CD14-positive monocyte (primary cell): ENCODE measurements at regions not wholly inside any gene's neighbourhood (a gene's known extent, or its start where the extent isn't known, plus 50 kb on each side); places are given as distances from the start of the nearest gene placed in this dataset.

ENCODE experiments used
- DNase-seq, 3 donors: peaks; one replicate each; pipeline ENCODE4 v3.0.0-alpha.2; 2011 to 2022
- H2AFZ ChIP-seq: 2 replicates; pipeline ENCODE4 v1.6.0; 2012; ENCODE audit warnings: mild to moderate bottlenecking, low read depth, low read length, inconsistent platforms; ENCODE audit not compliant: insufficient read depth, poor library complexity, severe bottlenecking
- H3K27ac ChIP-seq, 2 donors: 1 replicate in 1 of 2; 2 replicates in 1 of 2; pipeline ENCODE4 v1.5.1; 2012 to 2013; ENCODE audit warnings: low read length in 2 of 2, control low read depth in 1 of 2, inconsistent platforms in 1 of 2, low read depth in 1 of 2, mild to moderate bottlenecking in 1 of 2
- H3K27me3 ChIP-seq, 2 donors: one replicate each; pipeline versions ENCODE4 v1.6.0 to v1.6.1; 2011 to 2013; ENCODE audit warnings: low read length in 2 of 2; ENCODE audit not compliant: control insufficient read depth in 2 of 2, insufficient read depth in 2 of 2
- H3K36me3 ChIP-seq, 2 donors: replicated peaks in 1 of 2; 1 replicate in 1 of 2; 2 replicates in 1 of 2; pipeline versions ENCODE4 v1.5.1 to v1.6.1; 2012 to 2013; ENCODE audit warnings: low read length in 2 of 2, control low read depth in 1 of 2, inconsistent platforms in 1 of 2, mild to moderate bottlenecking in 1 of 2; ENCODE audit not compliant: insufficient read depth in 2 of 2, control insufficient read depth in 1 of 2
- H3K4me1 ChIP-seq, 2 donors: 1 replicate in 1 of 2; 2 replicates in 1 of 2; pipeline versions ENCODE4 v1.5.1 to v1.6.1; 2012 to 2013; ENCODE audit warnings: low read length in 2 of 2, control low read depth in 1 of 2, inconsistent platforms in 1 of 2, mild to moderate bottlenecking in 1 of 2, moderate library complexity in 1 of 2; ENCODE audit not compliant: insufficient read depth in 2 of 2, control insufficient read depth in 1 of 2
- H3K4me2 ChIP-seq: replicated peaks from 2 replicates; pipeline ENCODE3; 2012; ENCODE audit warnings: low read length, moderate library complexity, mild to moderate bottlenecking; ENCODE audit not compliant: poor library complexity, severe bottlenecking; ENCODE audit errors: extremely low read depth
- H3K4me3 ChIP-seq, 3 experiments: fragments of 200-600 bp in 1 of 3; sonication (generic) in 1 of 3; replicated peaks in 1 of 3; 1 replicate in 2 of 3; 2 replicates in 1 of 3; pipeline ENCODE4 v1.5.1; 2011 to 2013; ENCODE audit warnings: low read length in 3 of 3, mild to moderate bottlenecking in 3 of 3, control low read depth in 2 of 3, low read depth in 2 of 3, inconsistent platforms in 1 of 3, moderate library complexity in 1 of 3
- H3K79me2 ChIP-seq: 2 replicates; pipeline ENCODE4 v1.6.0; 2012; ENCODE audit warnings: mild to moderate bottlenecking, control low read depth, inconsistent platforms, low read length, moderate library complexity; ENCODE audit not compliant: insufficient read depth
- H3K9ac ChIP-seq: 2 replicates; pipeline ENCODE4 v1.6.0; 2017; ENCODE audit warnings: low read length, mild to moderate bottlenecking; ENCODE audit not compliant: insufficient read depth, poor library complexity, severe bottlenecking
- H3K9me3 ChIP-seq, 2 donors: replicated peaks in 1 of 2; 1 replicate in 1 of 2; 2 replicates in 1 of 2; pipeline versions ENCODE4 v1.5.1 to v1.6.1; 2012 to 2013; ENCODE audit warnings: low read length in 2 of 2, control low read depth in 1 of 2; ENCODE audit not compliant: control insufficient read depth in 1 of 2, insufficient read depth in 1 of 2
- H4K20me1 ChIP-seq: 2 replicates; pipeline ENCODE4 v1.6.0; 2012; ENCODE audit warnings: mild to moderate bottlenecking, low read length, control low read depth, moderate library complexity; ENCODE audit not compliant: insufficient read depth
- H3K27ac Mint-ChIP-seq, 7 donors: one replicate each; pipeline ENCODE4 v1.8.0; 2020; ENCODE audit warnings: mild to moderate bottlenecking in 7 of 7, mixed read lengths in 7 of 7, moderate library complexity in 6 of 7, inconsistent platforms in 2 of 7
- H3K27me3 Mint-ChIP-seq, 3 donors: one replicate each; pipeline ENCODE4 v1.8.0; 2021 to 2022; ENCODE audit warnings: low read depth in 3 of 3, mild to moderate bottlenecking in 3 of 3, mixed read lengths in 3 of 3, moderate library complexity in 3 of 3, inconsistent platforms in 1 of 3
- H3K36me3 Mint-ChIP-seq, 2 donors: one replicate each; pipeline ENCODE4 v1.8.0; 2020; ENCODE audit warnings: mixed read lengths in 2 of 2, inconsistent platforms in 1 of 2, mild to moderate bottlenecking in 1 of 2
- H3K4me1 Mint-ChIP-seq: one replicate; pipeline ENCODE4 v1.8.0; 2020; ENCODE audit warnings: mild to moderate bottlenecking, mixed read lengths
- H3K4me3 Mint-ChIP-seq, 2 donors: one replicate each; pipeline ENCODE4 v1.8.0; 2020; ENCODE audit warnings: mild to moderate bottlenecking in 2 of 2, mixed read lengths in 2 of 2, moderate library complexity in 1 of 2
- H3K9me3 Mint-ChIP-seq, 7 donors: one replicate each; pipeline ENCODE4 v1.8.0; 2020 to 2022; ENCODE audit warnings: mixed read lengths in 7 of 7, mild to moderate bottlenecking in 6 of 7, moderate library complexity in 6 of 7, inconsistent platforms in 2 of 7
- WGBS: methylation state at CpG from one replicate; pipeline ENCODE4 v1.1.5; 2013; ENCODE audit warnings: missing lambda C conversion rate; ENCODE audit not compliant: insufficient coverage; 5-methylcytosine and 5-hydroxymethylcytosine counted together
- intact Hi-C, 2 donors: fragments of 100-400 bp; cut with micrococcal nuclease; formaldehyde crosslinking; loops; one replicate each; pipeline versions ENCODE4 v1.15.0 to v1.15.1; 2023
- TF ChIP-seq, protein P1 (sequence below): fragments of 200-600 bp; IDR thresholded peaks from one replicate; pipeline ENCODE4 v1.8.0; 2022; ENCODE audit warnings: antibody characterized with exemption, mild to moderate bottlenecking

DNA sequence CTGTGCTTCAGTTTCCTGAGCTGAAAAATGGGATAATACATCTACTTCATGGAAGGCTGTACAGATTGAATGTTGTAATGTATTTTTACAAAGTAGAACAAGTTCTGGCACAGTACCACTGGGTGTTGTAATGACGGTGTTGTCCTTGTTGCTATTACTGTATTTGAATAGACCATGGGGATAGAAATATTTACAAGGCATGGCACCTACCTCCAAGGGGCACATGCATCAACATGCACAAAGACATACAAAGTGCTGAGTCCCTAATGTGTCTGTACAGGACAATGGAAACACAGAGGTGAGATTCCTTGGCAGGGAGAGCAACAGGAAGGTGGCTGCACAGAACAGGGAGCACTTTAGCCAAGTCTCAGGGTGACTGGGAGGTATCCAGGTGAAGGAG, 930.6 kb upstream of the TMEM132C start:
- intact Hi-C loops, result no loop called here
- H2AFZ ChIP-seq, result no peak overlapping the region
- H3K4me2 ChIP-seq, result no peak overlapping the region
- no peaks in the 10 kb centered on the region for H3K4me1 ChIP-seq
- no peaks in the 10 kb centered on the region for H3K27me3 ChIP-seq
- no peak overlapping the region for H3K4me3 ChIP-seq
- no CpG with 5 or more reads among the region's 1 CpG for WGBS
- H3K27me3 Mint-ChIP-seq, result peaks cover 0 to 2% (median 1%) of the 10 kb centered on the region in 3 donors
- no peaks in the 10 kb centered on the region for H4K20me1 ChIP-seq
- no peaks in the 10 kb centered on the region for H3K36me3 Mint-ChIP-seq
- TF ChIP-seq, protein P1, sequence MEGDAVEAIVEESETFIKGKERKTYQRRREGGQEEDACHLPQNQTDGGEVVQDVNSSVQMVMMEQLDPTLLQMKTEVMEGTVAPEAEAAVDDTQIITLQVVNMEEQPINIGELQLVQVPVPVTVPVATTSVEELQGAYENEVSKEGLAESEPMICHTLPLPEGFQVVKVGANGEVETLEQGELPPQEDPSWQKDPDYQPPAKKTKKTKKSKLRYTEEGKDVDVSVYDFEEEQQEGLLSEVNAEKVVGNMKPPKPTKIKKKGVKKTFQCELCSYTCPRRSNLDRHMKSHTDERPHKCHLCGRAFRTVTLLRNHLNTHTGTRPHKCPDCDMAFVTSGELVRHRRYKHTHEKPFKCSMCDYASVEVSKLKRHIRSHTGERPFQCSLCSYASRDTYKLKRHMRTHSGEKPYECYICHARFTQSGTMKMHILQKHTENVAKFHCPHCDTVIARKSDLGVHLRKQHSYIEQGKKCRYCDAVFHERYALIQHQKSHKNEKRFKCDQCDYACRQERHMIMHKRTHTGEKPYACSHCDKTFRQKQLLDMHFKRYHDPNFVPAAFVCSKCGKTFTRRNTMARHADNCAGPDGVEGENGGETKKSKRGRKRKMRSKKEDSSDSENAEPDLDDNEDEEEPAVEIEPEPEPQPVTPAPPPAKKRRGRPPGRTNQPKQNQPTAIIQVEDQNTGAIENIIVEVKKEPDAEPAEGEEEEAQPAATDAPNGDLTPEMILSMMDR, result no peak
- peaks cover 2 to 5% of the 10 kb centered on the region in 2 donors for H3K9me3 ChIP-seq
- no peak overlapping the region for H3K27ac ChIP-seq
- no peak for DNase-seq
- no peaks in the 10 kb centered on the region for H3K4me1 Mint-ChIP-seq
- H3K27ac Mint-ChIP-seq, result no peak overlapping the region
- no peak overlapping the region for H3K4me3 Mint-ChIP-seq
- peaks cover 0 to 6% (median 2%) of the 10 kb centered on the region in 7 donors for H3K9me3 Mint-ChIP-seq
- no peaks in the 10 kb centered on the region for H3K36me3 ChIP-seq
- no peaks in the 10 kb centered on the region for H3K79me2 ChIP-seq
- no peak overlapping the region for H3K9ac ChIP-seq

DNA sequence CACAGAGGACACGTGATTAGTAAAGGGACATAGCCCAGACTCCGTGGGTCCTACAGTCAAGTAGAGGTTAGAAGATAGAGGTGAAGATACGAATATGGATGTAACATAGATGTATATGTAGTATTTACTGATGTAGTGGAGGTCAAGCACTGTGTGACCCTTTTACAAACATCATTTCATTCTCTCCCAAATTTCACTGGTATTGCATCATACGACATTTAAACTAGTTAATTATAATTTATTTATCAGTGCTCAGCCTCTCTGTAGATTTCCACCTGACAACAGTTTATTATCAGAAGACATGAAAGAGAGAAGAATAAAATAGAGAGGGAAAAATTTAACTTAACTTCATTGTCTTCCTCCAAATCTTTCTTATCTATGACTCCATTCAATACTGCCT, 927.9 kb upstream of the TMEM132C start:
- no peak overlapping the region for H3K4me2 ChIP-seq
- TF ChIP-seq, protein P1, result no peak
- intact Hi-C loops, result no loop called here
- no peak overlapping the region for H3K9ac ChIP-seq
- H3K4me3 Mint-ChIP-seq, result no peak overlapping the region
- peaks cover 0 to 9% (median 0%) of the 10 kb centered on the region in 7 donors for H3K9me3 Mint-ChIP-seq
- H3K27ac ChIP-seq, result no peak overlapping the region
- 82% methylated on average over 2 of the region's 4 CpGs for WGBS
- H4K20me1 ChIP-seq, result no peaks in the 10 kb centered on the region
- H3K36me3 Mint-ChIP-seq, result no peaks in the 10 kb centered on the region
- H3K4me1 ChIP-seq, result no peaks in the 10 kb centered on the region
- H3K79me2 ChIP-seq, result no peaks in the 10 kb centered on the region
- no peak overlapping the region for H3K27ac Mint-ChIP-seq
- H3K9me3 ChIP-seq, result no peaks in the 10 kb centered on the region
- no peaks in the 10 kb centered on the region for H3K36me3 ChIP-seq
- H3K4me1 Mint-ChIP-seq, result no peaks in the 10 kb centered on the region
- H3K27me3 ChIP-seq, result no peaks in the 10 kb centered on the region
- peaks cover 0 to 3% (median 0%) of the 10 kb centered on the region in 3 donors for H3K27me3 Mint-ChIP-seq
- no peak for DNase-seq
- no peak overlapping the region for H3K4me3 ChIP-seq
- H2AFZ ChIP-seq, result no peak overlapping the region
